GM19455 (cell line): ENCODE measurements at regions not wholly inside any gene's neighbourhood (a gene's known extent, or its start where the extent isn't known, plus 50 kb on each side); places are given as distances from the start of the nearest gene placed in this dataset.
A peak's percentile ranks its signal among the peaks of the same experiment; 100 is the strongest.

Source experiments
- ATAC-seq: cut with Tn5 transposase; IDR thresholded peaks from one replicate; pipeline ENCODE4 v1.9.1; 2021; ENCODE audit not compliant: unreplicated experiment

DNA sequence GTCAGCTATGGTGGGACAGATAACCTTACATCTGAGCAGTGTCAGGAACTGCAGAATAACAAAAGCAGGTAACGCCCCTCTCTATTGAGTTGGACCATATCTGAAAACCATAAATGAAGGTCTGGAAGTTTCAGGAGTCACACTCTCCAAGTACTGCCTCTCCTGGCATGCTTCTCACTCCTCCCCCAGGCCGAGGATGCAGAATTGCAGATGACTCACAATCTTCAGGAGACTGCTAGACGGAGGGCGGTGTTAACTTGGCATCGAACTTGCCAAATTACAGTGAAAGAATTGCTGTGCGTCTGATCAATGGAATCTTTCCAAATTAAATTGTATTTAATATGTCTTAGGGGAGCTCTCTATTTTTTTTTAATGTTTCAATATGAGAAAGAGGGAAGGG lies 67.1 kb upstream of the TRIM2 start:
- no peak for ATAC-seq

DNA sequence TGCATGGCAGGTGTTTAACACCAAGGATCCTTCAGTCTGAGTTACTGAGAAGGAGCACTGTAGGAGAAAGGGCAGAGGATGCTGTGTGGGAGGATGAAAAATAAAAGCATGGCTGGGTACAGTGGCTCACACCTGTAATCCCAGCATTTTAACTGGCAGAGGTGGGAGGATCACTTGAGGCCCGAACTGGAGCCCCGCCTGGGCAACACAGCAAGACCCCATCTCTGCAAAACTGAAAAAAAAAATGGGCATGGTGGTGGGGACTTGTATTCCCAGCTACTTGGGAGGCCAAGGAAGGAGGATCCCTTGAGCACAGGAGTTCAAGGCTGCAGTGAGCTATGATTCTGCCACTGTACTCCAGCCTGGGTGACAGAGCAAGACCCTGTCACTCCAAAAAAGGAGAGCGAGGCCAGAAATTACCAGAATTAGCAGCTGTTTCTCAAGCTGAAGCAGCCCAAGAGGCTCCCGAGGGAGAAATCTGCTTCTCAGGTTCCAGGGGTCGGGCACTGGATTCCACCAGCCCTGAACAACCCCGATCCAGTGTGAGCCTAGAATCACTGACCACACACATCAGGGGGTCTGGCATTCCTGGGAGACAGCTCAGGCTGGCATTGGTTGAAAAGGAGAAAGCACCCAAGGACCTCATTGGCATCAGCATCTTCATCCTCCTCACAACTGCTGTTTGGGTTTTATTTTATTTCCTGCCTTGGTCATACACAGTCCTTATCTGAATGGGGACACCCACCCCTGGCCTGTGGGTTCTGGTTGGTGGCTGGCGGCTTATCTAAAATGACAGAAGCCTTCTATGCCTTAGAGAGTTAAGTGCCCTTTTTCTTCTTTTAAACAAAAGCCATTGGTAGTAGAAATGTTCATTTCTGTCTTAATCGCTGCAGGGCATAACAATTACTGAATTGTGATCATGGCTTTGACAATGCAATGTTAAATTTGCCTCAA lies 66.3 kb upstream of the TRIM2 start:
- ATAC-seq = no peak

DNA sequence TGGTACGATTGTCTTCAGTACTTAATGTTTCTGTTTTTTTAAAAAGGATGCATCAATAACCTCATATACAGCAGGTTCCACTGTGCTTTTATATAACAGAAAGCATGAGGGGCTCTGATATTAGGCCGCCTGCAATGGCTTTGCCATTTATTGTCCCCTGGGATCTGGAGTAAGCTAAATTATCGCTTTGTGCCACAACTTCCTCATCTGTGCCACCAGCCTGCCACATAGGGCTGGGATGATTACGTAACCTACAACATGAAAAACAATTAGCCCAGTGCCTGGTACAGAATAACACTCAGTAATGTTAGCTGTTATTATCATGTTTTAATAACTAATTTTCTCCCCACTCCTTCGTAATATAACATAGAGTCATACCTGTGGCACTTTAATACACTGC lies 65.5 kb upstream of the TRIM2 start:
- ATAC-seq = no peak

DNA sequence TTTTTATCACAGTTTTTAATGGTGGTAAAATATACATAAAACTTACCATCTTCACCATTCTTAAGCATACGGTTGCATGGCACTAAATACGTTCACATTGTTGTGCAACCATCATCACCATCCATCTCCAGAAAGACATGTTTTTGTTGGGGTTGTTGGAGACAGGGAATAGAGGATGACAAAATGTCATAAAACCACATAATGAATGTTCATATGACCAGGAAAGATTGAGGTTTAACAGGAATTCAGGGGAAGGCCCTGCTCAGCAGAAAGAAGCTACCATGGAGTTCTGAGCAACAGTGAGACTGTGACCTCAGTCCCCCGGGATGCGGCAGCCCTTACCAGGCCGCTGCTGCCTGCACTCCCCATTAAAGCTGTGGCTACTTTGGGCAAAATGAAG lies 63.9 kb upstream of the TRIM2 start:
- no peak for ATAC-seq

GRCh38 chr4:153141238-153141637 lies 63.0 kb upstream of the TRIM2 start:
- no peak for ATAC-seq

DNA sequence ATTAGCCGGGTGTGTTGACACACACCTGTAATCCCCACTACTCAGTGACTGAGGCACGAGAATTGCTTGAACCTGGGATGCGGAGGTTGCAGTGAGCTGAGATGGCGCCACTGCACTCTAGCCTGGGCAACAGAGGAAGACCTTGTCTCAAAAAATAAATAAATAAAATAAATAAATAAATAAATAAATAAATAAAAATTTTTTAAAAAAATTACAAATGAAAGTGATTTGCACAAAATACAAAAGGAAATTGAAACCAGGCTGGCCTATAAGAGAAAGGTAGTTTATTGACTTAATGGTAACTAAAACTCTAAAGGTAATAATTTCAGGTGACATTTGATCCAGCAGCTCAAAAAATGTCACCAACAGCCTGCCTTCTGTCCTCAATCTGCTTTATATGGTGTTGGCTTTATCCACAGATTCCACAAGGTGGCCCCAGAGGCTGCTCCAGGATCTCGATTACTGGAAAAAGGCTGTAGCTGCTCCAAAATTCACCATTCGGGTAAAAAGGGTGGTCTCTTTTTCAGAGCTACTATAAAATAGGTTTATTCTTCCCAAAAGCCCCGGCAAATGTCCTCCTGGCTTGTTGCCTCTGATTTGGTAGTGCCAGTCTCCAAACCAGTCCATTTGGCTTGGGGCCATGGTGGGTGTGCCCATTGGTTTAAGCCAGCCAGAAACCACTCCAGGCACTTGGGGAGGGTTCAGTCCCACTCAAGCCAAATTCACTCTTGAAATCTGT lies 61.4 kb upstream of the TRIM2 start:
- ATAC-seq = no peak

- ATAC-seq = no peak
Observed at GRCh38 chr4:153143527-153144348, 60.5 kb upstream of the TRIM2 start.

DNA sequence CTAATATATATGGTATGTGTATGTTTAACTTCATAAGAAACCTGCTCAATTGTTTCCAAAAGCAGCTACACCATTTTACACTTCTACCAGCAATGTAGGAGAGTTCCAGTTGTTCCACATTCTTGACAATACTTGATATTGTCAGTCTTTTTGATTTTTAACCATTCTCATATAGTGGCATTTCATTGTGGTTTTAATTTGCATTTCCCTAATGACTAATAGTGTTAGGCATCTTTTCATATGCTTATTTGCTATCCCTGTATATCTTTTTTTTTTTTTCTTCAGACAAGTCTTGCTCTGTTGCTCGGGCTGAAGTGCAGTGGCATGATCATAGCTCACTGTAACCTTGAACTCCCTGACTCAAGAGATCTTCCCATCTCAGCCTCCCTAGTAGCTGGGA lies 58.2 kb upstream of the TRIM2 start:
- ATAC-seq = no peak

DNA sequence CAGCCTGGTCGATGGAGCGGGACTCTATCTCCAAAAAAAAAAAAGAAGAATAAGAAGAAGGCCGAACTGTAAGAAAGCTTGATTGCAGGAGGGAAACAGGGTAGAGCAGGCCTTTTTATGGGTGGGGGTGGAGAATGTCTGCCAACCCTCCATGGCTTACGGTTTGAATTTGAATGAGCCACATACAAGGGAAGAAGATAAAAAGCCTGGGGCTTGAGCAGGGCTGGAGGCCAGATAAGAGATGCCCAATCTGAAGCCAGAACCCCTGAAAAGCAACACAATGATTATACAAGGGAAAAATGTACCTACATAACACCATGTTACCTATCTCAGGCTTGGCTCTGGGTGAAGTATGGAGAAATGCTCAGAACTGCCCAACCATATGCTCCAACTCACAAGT lies 57.3 kb upstream of the TRIM2 start:
- ATAC-seq = no peak

GRCh38 chr4:153148791-153149190 lies 55.5 kb upstream of the TRIM2 start:
- no peak for ATAC-seq

DNA sequence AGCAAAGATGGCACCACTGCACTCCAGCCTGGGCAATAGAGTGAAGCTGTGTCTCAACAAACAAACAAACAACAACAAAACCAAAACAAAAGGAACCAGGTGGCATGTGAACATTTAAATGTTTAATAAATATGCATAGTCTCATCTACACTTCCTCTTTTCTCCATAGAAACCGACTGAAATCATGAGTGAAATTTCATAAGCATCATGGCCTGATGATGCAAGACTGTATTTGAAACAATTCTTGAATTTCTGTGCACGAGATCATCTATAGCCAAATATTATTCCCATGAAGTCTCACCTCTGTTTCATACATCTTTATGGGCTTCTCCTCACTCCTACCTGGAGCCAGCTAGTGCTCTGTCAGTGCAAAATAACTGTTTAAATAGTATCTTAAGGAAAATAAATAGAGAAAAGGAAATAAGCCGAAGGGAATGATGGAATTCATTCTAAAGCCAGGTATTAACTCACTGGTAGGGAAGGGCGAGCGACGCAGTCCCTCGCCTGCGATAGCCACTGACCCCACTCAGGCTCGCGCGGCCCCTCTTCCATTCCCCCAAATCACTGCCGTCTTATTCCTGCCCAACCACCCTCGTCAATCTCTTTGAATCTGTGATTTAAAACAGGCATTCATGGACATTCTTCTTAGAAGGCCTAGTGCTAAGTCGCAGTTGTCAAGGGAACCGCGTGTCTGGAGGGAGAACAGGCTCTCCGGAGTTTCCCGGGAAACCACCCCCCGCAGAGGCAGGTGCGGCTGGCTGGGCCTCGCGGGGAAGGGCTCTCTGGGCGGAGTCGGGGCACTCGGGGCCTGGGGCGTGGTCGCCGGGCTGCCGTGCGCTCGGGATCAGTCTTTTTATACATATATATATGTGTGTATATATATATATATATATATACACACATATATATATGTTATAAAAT lies 52.4 kb upstream of the TRIM2 start:
- no peak for ATAC-seq

GRCh38 chr4:153152501-153153338 lies 51.5 kb upstream of the TRIM2 start:
- peak; percentile 20 for ATAC-seq

- peak; percentile 57 for ATAC-seq
Observed at GRCh38 chr4:153153339-153153871, 50.8 kb upstream of the TRIM2 start.

DNA sequence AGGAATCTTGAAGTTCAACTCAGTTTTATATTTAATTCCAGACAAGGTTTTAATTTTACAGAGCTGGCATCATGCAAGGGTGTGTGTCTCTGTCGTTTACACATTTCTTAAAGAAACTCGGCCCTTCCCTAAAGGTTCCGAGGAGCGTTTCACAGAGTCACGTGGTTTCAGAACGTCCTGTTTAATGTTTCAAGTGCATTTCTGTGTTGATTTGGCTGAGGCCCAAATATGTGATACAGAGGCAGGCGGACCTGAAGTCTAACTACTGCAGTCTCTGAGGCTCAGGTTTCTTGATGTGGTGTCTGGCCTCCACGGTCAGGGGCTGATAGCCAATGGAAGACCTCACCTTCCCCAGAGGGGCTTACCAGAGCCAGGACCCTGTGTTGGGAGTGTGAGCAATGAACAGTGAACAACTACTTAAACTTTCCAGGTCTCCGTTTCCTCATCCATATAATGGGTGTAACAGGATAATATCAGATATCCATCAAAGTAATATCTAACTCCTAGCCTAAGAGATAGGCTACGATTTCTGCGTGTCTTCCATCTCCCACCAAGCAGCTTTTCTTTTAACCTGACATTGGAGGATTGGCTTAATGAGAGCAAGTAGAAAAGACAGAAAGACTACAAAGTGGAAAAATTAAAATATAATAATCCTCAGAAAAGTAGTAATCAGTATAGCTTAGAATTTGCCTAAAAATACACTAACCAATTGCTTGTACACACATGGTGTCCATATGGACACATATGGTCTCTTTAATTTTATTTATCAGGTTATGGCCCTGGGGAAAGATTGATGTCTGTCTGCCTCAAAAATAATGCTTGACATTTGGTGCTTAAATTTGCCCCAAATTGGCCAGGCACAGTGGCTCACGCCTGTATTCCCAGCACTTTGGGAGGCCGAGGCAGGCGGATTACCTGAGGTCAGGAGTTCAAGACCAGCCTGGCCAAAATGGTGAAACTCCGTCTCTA lies 50.0 kb upstream of the TRIM2 start:
- ATAC-seq = no peak
